Thyroid gland (tissue), 4 donors: ENCODE measurements at regions not wholly inside any gene's neighbourhood (a gene's known extent, or its start where the extent isn't known, plus 50 kb on each side); places are given as distances from the start of the nearest gene placed in this dataset.
"Not testable (repeated sequence)": the region's sequence is repeated elsewhere in the genome, so short reads cannot be mapped to it uniquely, and the experiment has no call there.

Source experiments
- DNase-seq, 2 donors: peaks; one replicate each; pipeline ENCODE4 v3.0.0-alpha.2; 2019
- H3K27ac ChIP-seq, 3 donors: fragments of 200-600 bp; sonication (generic); 1 replicate in 2 of 3; 2 replicates in 1 of 3; pipeline ENCODE4 v1.5.1; 2016 to 2019; ENCODE audit warnings: mild to moderate bottlenecking in 1 of 3, moderate library complexity in 1 of 3
- H3K27me3 ChIP-seq: fragments of 200-600 bp; sonication (generic); one replicate; pipeline ENCODE4 v1.5.1; 2019
- H3K36me3 ChIP-seq, 2 donors: fragments of 200-600 bp; sonication (generic); one replicate each; pipeline ENCODE4 v1.5.1; 2016 to 2019
- H3K4me1 ChIP-seq, 2 donors: fragments of 200-600 bp; sonication (generic); one replicate each; pipeline ENCODE4 v1.5.1; 2017 to 2019
- H3K4me3 ChIP-seq, 3 donors: fragments of 200-600 bp; sonication (generic); replicated peaks in 1 of 3; 1 replicate in 2 of 3; 2 replicates in 1 of 3; pipeline ENCODE4 v1.5.1; 2016; ENCODE audit warnings: mild to moderate bottlenecking in 1 of 3
- H3K9me3 ChIP-seq: fragments of 200-600 bp; sonication (generic); one replicate; pipeline ENCODE4 v1.5.1; 2017
- POLR2A ChIP-seq, 2 donors: fragments of 450-650 bp; IDR thresholded peaks; one replicate each; pipeline ENCODE4 v1.6.1; 2017; ENCODE audit warnings: antibody characterized with exemption in 2 of 2, mild to moderate bottlenecking in 2 of 2, moderate library complexity in 1 of 2
- WGBS, 2 donors: methylation state at CpG; one replicate each; pipeline ENCODE4 v1.1.5; 2017; 5-methylcytosine and 5-hydroxymethylcytosine counted together
- intact Hi-C: fragments of 100-400 bp; cut with DNase I; formaldehyde crosslinking; loops from one replicate; pipeline ENCODE4 v1.15.1; 2023
- TF ChIP-seq, protein P1 (sequence below), 6 experiments: fragments of 200-600 bp in 3 of 6; fragments of 450-650 bp in 3 of 6; sonication (generic) in 3 of 6; IDR thresholded peaks; one replicate each; pipeline ENCODE4 v1.5.1; 2016 to 2019; ENCODE audit warnings: antibody characterized with exemption in 6 of 6, mild to moderate bottlenecking in 2 of 6, inconsistent platforms in 1 of 6, moderate library complexity in 1 of 6

DNA sequence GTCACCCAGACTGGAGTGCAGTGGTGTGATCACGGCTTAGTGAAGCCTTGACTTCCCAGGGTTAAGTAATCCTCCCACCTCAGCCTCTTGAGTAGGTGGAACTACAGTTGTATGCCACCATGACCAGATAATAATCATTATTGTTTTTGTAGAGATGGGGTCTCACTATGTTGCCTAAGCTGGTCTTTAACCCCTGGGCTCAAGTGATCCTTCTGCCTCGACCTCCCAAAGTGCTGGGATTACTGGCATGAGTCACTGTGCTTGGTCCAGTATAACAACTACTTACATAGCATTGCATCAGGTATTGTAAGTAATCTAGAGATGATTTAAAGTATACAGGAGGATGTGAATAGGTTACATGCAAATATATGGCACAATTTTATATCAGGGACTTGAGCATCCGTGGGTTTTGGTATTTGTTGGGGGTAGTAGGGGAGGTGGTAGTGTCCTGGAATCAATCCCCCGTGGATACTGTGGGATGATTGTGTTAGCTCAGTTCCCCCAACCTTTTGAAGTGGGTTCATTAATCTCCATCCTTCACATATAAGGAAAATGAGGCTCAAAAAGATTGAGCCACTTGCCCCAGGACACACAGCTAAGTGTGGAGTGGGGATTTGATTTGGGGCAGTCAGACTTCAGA lies 61.4 kb upstream of the CNIH3 start:
- WGBS, 2 donors: 75 to 78% methylated on average over 4 of the region's 4 CpGs
- Histone ChIP-seq H3K27ac (no peak overlapping the region), H3K36me3 (no peaks in the 10 kb centered on the region), H3K9me3 (no peaks in the 10 kb centered on the region), H3K4me1 (no peaks in the 10 kb centered on the region), H3K4me3 (no peak overlapping the region), H3K27me3 (no peaks in the 10 kb centered on the region)
- TF ChIP-seq, protein P1, sequence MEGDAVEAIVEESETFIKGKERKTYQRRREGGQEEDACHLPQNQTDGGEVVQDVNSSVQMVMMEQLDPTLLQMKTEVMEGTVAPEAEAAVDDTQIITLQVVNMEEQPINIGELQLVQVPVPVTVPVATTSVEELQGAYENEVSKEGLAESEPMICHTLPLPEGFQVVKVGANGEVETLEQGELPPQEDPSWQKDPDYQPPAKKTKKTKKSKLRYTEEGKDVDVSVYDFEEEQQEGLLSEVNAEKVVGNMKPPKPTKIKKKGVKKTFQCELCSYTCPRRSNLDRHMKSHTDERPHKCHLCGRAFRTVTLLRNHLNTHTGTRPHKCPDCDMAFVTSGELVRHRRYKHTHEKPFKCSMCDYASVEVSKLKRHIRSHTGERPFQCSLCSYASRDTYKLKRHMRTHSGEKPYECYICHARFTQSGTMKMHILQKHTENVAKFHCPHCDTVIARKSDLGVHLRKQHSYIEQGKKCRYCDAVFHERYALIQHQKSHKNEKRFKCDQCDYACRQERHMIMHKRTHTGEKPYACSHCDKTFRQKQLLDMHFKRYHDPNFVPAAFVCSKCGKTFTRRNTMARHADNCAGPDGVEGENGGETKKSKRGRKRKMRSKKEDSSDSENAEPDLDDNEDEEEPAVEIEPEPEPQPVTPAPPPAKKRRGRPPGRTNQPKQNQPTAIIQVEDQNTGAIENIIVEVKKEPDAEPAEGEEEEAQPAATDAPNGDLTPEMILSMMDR (IDR thresholded peaks at IDR 0.05): no peak
- no peak for TF ChIP-seq POLR2A (IDR thresholded peaks at IDR 0.05)
- intact Hi-C loops: no loop called here
- no peak for DNase-seq

DNA sequence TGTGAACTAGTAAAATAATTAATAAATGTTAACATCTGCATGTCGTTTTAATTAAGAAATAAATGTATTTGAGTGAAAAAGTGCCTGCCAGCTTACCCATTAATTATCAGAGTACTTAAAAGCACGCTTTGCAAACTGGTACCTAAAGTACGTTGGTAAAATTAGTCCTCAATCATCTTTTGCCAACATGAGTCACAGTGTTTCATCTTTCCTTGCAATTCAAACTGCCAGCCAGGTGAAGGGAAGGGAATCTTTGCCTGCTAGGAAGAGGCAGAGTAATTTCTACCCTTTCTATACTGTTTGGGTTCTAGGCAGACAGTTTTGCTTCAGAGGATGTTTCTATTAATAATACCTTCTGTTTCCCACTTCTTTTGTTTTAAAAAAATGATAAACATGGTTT lies 57.2 kb upstream of the CNIH3 start:
- Histone ChIP-seq H3K9me3 (no peaks in the 10 kb centered on the region), H3K27me3 (no peaks in the 10 kb centered on the region), H3K4me1 (no peaks in the 10 kb centered on the region), H3K36me3 (no peaks in the 10 kb centered on the region), H3K27ac (no peak overlapping the region), H3K4me3 (no peak overlapping the region)
- no peak for TF ChIP-seq POLR2A (IDR thresholded peaks at IDR 0.05)
- TF ChIP-seq, protein P1 (IDR thresholded peaks at IDR 0.05): no peak
- intact Hi-C loops: no loop called here
- 70 to 79% methylated on average over 3 of the region's 3 CpGs for WGBS, 2 donors
- DNase-seq: no peak

DNA sequence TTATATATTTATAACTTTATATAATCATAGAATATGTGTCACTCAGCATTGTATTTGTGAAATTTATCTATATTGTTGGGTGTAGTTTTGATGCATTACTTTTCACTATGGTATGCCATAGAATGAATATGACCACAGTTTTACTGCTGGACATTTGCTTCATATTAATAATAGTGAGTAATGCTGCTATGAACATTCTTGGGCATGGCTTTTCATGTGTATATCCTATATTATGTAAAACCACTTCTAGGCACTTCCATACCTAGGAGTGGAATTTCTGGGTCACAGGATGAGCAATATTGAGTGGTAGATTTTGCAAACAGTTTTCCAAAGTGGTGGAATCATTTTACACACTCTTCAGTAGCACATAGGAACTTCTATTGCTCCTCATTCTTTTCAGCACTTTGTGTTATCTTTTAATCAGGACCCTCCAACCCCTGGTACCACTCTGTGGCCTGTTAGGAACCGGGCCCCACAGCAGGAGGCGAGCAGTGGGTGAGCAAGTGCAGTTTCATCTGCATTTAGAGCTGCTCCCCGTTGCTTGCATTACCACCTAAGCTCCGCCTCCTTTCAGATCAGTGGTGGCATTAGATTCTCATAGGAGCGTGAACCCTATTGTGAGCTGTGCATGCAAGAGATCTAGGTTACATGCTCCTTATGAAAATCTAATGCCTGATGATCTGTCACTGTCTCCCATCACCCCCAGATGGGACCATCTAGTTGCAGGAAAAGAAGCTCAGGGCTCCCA lies 56.0 kb upstream of the CNIH3 start:
- TF ChIP-seq, protein P1 (IDR thresholded peaks at IDR 0.05): no peak
- TF ChIP-seq POLR2A (IDR thresholded peaks at IDR 0.05): no peak
- Histone ChIP-seq H3K27ac (no peak overlapping the region), H3K4me1 (no peaks in the 10 kb centered on the region), H3K4me3 (no peak overlapping the region), H3K27me3 (no peaks in the 10 kb centered on the region), H3K36me3 (no peaks in the 10 kb centered on the region), H3K9me3 (no peaks in the 10 kb centered on the region)
- intact Hi-C loops: no loop called here
- no peak for DNase-seq
- 88 to 98% methylated on average over 5 of the region's 5 CpGs for WGBS, 2 donors

DNA sequence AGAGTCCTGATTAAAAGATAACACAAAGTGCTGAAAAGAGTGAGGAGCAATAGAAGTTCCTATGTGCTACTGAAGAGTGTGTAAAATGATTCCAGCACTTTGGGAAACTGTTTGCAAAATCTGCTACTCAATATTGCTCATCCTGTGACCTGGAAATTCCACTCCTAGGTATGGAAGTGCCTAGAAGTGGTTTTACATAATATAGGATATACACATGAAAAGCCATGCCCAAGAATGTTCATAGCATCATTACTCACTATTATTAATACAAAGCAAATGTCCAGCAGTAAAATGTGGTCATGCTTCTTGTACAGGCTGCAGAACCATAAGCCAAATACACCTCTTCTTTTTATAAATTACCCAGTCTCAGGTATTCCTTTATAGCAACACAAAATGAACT lies 53.2 kb upstream of the CNIH3 start:
- H3K27ac ChIP-seq, H3K4me1 ChIP-seq, H3K27me3 ChIP-seq, DNase-seq, intact Hi-C loops, H3K9me3 ChIP-seq, H3K4me3 ChIP-seq, H3K36me3 ChIP-seq: not testable (repeated sequence)

DNA sequence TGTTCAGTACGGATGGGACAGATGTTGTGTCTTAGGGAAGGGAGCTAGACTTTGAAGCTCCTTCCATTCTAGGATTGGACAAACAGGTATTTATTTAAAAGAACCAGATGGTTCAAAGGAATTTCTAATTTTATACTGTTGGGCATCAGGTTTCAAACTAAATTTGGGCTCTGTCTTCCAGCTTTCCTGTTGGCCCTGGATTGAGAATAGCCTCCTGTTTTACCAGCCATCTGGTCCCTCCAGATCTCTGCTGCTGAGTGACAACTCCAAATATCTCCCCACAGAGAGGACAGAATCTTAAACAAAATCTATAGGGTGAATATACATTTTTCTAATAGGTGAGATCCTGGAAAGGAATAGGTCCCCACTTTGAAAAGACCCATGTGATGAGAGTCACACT lies 52.5 kb upstream of the CNIH3 start:
- intact Hi-C loops: no loop called here
- no peaks in the 10 kb centered on the region for H3K4me1 ChIP-seq
- DNase-seq: no peak
- no peaks in the 10 kb centered on the region for H3K27me3 ChIP-seq
- TF ChIP-seq, protein P1 (IDR thresholded peaks at IDR 0.05): no peak
- TF ChIP-seq POLR2A (IDR thresholded peaks at IDR 0.05): no peak
- no peak overlapping the region for H3K4me3 ChIP-seq
- no peak overlapping the region for H3K27ac ChIP-seq
- WGBS, 2 donors: 79 to 97% methylated on average over 1 of the region's 1 CpG
- no peaks in the 10 kb centered on the region for H3K9me3 ChIP-seq
- no peaks in the 10 kb centered on the region for H3K36me3 ChIP-seq
